DMS53 (cell line): ENCODE measurements at regions not wholly inside any gene's neighbourhood (a gene's known extent, or its start where the extent isn't known, plus 50 kb on each side); places are given as distances from the start of the nearest gene placed in this dataset.
"Not testable (repeated sequence)": the region's sequence is repeated elsewhere in the genome, so short reads cannot be mapped to it uniquely, and the experiment has no call there.

Source experiments
- DNase-seq: peaks from one replicate; lab custom pipeline; 2025; lab: John Stamatoyannopoulos, UW

GRCh38 chr16:59336136-59336695, 602.1 kb upstream of the GOT2 start:
- DNase-seq, result no peak

- DNase-seq, result not testable (repeated sequence)
Observed at GRCh38 chr16:59331708-59332107, 597.6 kb upstream of the GOT2 start.

GRCh38 chr16:59330019-59330670, 596.0 kb upstream of the GOT2 start:
- no peak for DNase-seq

GRCh38 chr16:59328961-59329360, 594.8 kb upstream of the GOT2 start:
- no peak for DNase-seq

- DNase-seq, result no peak
Observed at GRCh38 chr16:59327894-59328293, 593.8 kb upstream of the GOT2 start.

GRCh38 chr16:59326955-59327354, 592.8 kb upstream of the GOT2 start:
- DNase-seq, result no peak

GRCh38 chr16:59324462-59324861, 590.3 kb upstream of the GOT2 start:
- DNase-seq, result no peak

GRCh38 chr16:59320657-59321056, 586.5 kb upstream of the GOT2 start:
- no peak for DNase-seq

- DNase-seq, result no peak
Observed at GRCh38 chr16:59319871-59320270, 585.8 kb upstream of the GOT2 start.

GRCh38 chr16:59305850-59306249, 571.7 kb upstream of the GOT2 start:
- DNase-seq, result no peak

- no peak for DNase-seq
Observed at GRCh38 chr16:59296888-59297287, 562.8 kb upstream of the GOT2 start.

- no peak for DNase-seq
Observed at GRCh38 chr16:59295993-59296736, 562.0 kb upstream of the GOT2 start.

GRCh38 chr16:59295474-59295873, 561.4 kb upstream of the GOT2 start:
- no peak for DNase-seq

GRCh38 chr16:59290718-59291117, 556.6 kb upstream of the GOT2 start:
- DNase-seq, result no peak

GRCh38 chr16:59289151-59289550, 555.0 kb upstream of the GOT2 start:
- DNase-seq, result no peak

- no peak for DNase-seq
Observed at GRCh38 chr16:59274141-59274540, 540.0 kb upstream of the GOT2 start.

- DNase-seq, result no peak
Observed at GRCh38 chr16:59263955-59264354, 529.8 kb upstream of the GOT2 start.

GRCh38 chr16:59260892-59261291, 526.8 kb upstream of the GOT2 start:
- no peak for DNase-seq

GRCh38 chr16:59259950-59260319, 525.8 kb upstream of the GOT2 start:
- DNase-seq, result no peak

GRCh38 chr16:59259074-59259949, 525.2 kb upstream of the GOT2 start:
- no peak for DNase-seq

- no peak for DNase-seq
Observed at GRCh38 chr16:59252317-59252716, 518.2 kb upstream of the GOT2 start.

GRCh38 chr16:59249011-59249410, 514.9 kb upstream of the GOT2 start:
- no peak for DNase-seq

- no peak for DNase-seq
Observed at GRCh38 chr16:59242556-59242955, 508.4 kb upstream of the GOT2 start.
